Endothelial cell of umbilical vein (primary cell): ENCODE measurements at regions not wholly inside any gene's neighbourhood (a gene's known extent, or its start where the extent isn't known, plus 50 kb on each side); places are given as distances from the start of the nearest gene placed in this dataset.

Experiments used
- BruUV-seq: library from RNA; stranded (reverse); fragments of 400-500 nt; replicated peaks from 2 replicates; lab custom pipeline; 2021; lab: Mats Ljungman, UMichigan
- CTCF ChIA-PET: fragments of 300-600, 350-600 bp; sonication (Branson Sonifier 250); formaldehyde crosslinking; loops from one replicate; lab custom pipeline; 2021; ENCODE audit warnings: antibody characterized with exemption, inconsistent platforms; lab: Charles Lee
- POLR2A ChIA-PET: fragments of 300-600, 350-600 bp; sonication (Branson Sonifier 250); formaldehyde crosslinking; loops from one replicate; lab custom pipeline; 2021; ENCODE audit warnings: antibody characterized with exemption, inconsistent platforms; lab: Charles Lee
- DNase-seq: peaks from one replicate; pipeline ENCODE4 v3.0.0-alpha.2; 2011; ENCODE audit warnings: low read depth, low spot score
- FAIRE-seq: peaks from 2 replicates; lab custom pipeline; 2011; peaks lifted over from hg19 to GRCh38; lab: Jason Lieb, UNC
- H2AFZ ChIP-seq: 2 replicates; pipeline ENCODE4 v1.6.0; 2012; ENCODE audit warnings: low read depth, low read length, control low read depth, inconsistent platforms
- H3K27ac ChIP-seq: 2 replicates; pipeline ENCODE4 v1.5.1; 2011; ENCODE audit warnings: low read depth, mild to moderate bottlenecking, control low read depth, low read length, moderate library complexity; ENCODE audit not compliant: insufficient read depth
- H3K27me3 ChIP-seq, 2 experiments: 2 replicates each; pipeline versions ENCODE4 v1.6.0 to v1.6.1; 2011; ENCODE audit warnings: low read length in 2 of 2, mixed read lengths in 1 of 2; ENCODE audit not compliant: control insufficient read depth in 2 of 2, insufficient read depth in 2 of 2
- H3K36me3 ChIP-seq, 2 experiments: 2 replicates in 1 of 2; 3 replicates in 1 of 2; pipeline ENCODE4 v1.5.1; 2011; ENCODE audit warnings: low read length in 2 of 2, mild to moderate bottlenecking in 1 of 2, moderate library complexity in 1 of 2; ENCODE audit not compliant: control insufficient read depth in 2 of 2, insufficient read depth in 2 of 2; ENCODE audit errors: extremely low read depth in 1 of 2
- H3K4me1 ChIP-seq: 3 replicates; pipeline ENCODE4 v1.5.1; 2011; ENCODE audit warnings: mild to moderate bottlenecking, low read length; ENCODE audit not compliant: control insufficient read depth, insufficient read depth; ENCODE audit errors: extremely low read depth
- H3K4me2 ChIP-seq: 2 replicates; pipeline ENCODE4 v1.6.1; 2011; ENCODE audit warnings: low read length, control low read depth, mixed read lengths; ENCODE audit not compliant: insufficient read depth
- H3K4me3 ChIP-seq, 3 experiments: fragments of 200-600 bp in 1 of 3; sonication (generic), shearing (Covaris generic) in 1 of 3; replicated peaks in 1 of 3; 2 replicates each; pipeline ENCODE4 v1.5.1; 2011 to 2016; ENCODE audit warnings: control low read depth in 3 of 3, low read length in 3 of 3, mild to moderate bottlenecking in 2 of 3, inconsistent platforms in 1 of 3, low read depth in 1 of 3, moderate library complexity in 1 of 3; ENCODE audit not compliant: insufficient read depth in 1 of 3
- H3K79me2 ChIP-seq: 2 replicates; pipeline ENCODE4 v1.6.0; 2012; ENCODE audit warnings: low read length, inconsistent platforms; ENCODE audit not compliant: control insufficient read depth, insufficient read depth
- H3K9ac ChIP-seq: replicated peaks from 2 replicates; pipeline ENCODE3; 2011; ENCODE audit warnings: low read length, control low read depth; ENCODE audit not compliant: insufficient read depth; ENCODE audit errors: extremely low read depth
- H3K9me1 ChIP-seq: replicated peaks from 3 replicates; pipeline ENCODE4 v1.6.0; 2011; ENCODE audit warnings: mild to moderate bottlenecking, low read length; ENCODE audit not compliant: control insufficient read depth, insufficient read depth; ENCODE audit errors: extremely low read depth
- H3K9me3 ChIP-seq: replicated peaks from 2 replicates; pipeline ENCODE4 v1.5.1; 2012; ENCODE audit warnings: low read length, inconsistent platforms; ENCODE audit not compliant: control insufficient read depth, insufficient read depth
- H4K20me1 ChIP-seq: replicated peaks from 2 replicates; pipeline ENCODE3; 2011; ENCODE audit warnings: mild to moderate bottlenecking, low read length; ENCODE audit not compliant: control insufficient read depth, insufficient read depth; ENCODE audit errors: extremely low read depth
- CTCF ChIP-seq, 2 donors: IDR thresholded peaks; 1 replicate in 1 of 2; 2 replicates in 1 of 2; pipeline ENCODE4 v1.5.1; 2011; ENCODE audit warnings: low read length in 2 of 2, mild to moderate bottlenecking in 2 of 2, moderate library complexity in 2 of 2, control low read depth in 1 of 2, inconsistent platforms in 1 of 2, low read depth in 1 of 2; ENCODE audit not compliant: insufficient read depth in 1 of 2; ENCODE audit errors: extremely low read depth in 1 of 2
- EZH2 ChIP-seq: IDR thresholded peaks from 2 replicates; pipeline ENCODE4 v1.6.1; 2012; ENCODE audit warnings: borderline replicate concordance, low read depth, mild to moderate bottlenecking, moderate library complexity, low read length, inconsistent platforms; ENCODE audit not compliant: severe bottlenecking
- FOS ChIP-seq: IDR thresholded peaks from 2 replicates; pipeline ENCODE4 v1.6.1; 2011; ENCODE audit warnings: mild to moderate bottlenecking, low read length, moderate library complexity, borderline replicate concordance; ENCODE audit not compliant: insufficient read depth
- GATA2 ChIP-seq: IDR thresholded peaks from 2 replicates; pipeline ENCODE4 v1.7.0; 2011; ENCODE audit warnings: low read depth, mild to moderate bottlenecking, moderate library complexity, mixed read lengths, low read length; ENCODE audit not compliant: insufficient read length, insufficient read depth
- JUN ChIP-seq: IDR thresholded peaks from 2 replicates; pipeline ENCODE4 v1.6.1; 2011; ENCODE audit warnings: borderline replicate concordance, low read depth; ENCODE audit not compliant: insufficient read length, insufficient read depth
- MAX ChIP-seq: IDR thresholded peaks from 2 replicates; pipeline ENCODE4 v1.6.1; 2011; ENCODE audit not compliant: insufficient read depth, insufficient read length
- MYC ChIP-seq: IDR thresholded peaks from one replicate; pipeline ENCODE4 v1.6.1; 2011; ENCODE audit warnings: mild to moderate bottlenecking, low read depth, low read length
- POLR2A ChIP-seq: IDR thresholded peaks from 2 replicates; pipeline ENCODE4 v1.6.1; 2012; ENCODE audit warnings: low read depth, mild to moderate bottlenecking, control low read depth, low read length
- POLR2AphosphoS5 ChIP-seq: IDR thresholded peaks from 2 replicates; pipeline ENCODE4 v1.6.1; 2012; ENCODE audit warnings: low read depth, mild to moderate bottlenecking, control low read depth, low read length, moderate library complexity; ENCODE audit not compliant: insufficient read depth
- dilution Hi-C: fragments of 300-500 bp; cut with MboI; formaldehyde crosslinking; loops from one replicate; pipeline ENCODE4 v1.15.0; 2019; ENCODE audit warnings: low sequenced_read_pairs; ENCODE audit not compliant: extremely low pct_ligation_motif_present
- intact Hi-C: fragments of 100-400 bp; cut with micrococcal nuclease; formaldehyde crosslinking; loops from one replicate; pipeline ENCODE4 v1.10.0; 2022

GRCh38 chr4:181971411-181971810 lies 271.8 kb upstream of the TENM3 start:
- no TSS peak for BruUV-seq
- Histone ChIP-seq H3K9me1 (no peaks in the 10 kb centered on the region), H3K36me3 (no peaks in the 10 kb centered on the region), H4K20me1 (no peaks in the 10 kb centered on the region), H3K4me1 (no peaks in the 10 kb centered on the region), H2AFZ (no peak overlapping the region), H3K9ac (no peak overlapping the region), H3K27ac (no peak overlapping the region), H3K4me3 (no peak overlapping the region), H3K79me2 (no peaks in the 10 kb centered on the region), H3K9me3 (no peaks in the 10 kb centered on the region), H3K4me2 (no peak overlapping the region), H3K27me3 (no peaks in the 10 kb centered on the region)
- ChIA-PET CTCF (no interaction called here), POLR2A (no interaction called here)
- intact Hi-C loops (no loop called here), dilution Hi-C loops (no loop called here)
- no peak for DNase-seq
- TF ChIP-seq FOS: no peak
- no peak for TF ChIP-seq MAX
- no peak for TF ChIP-seq CTCF (IDR thresholded peaks at IDR 0.05; ENCODE audit: extremely low read depth in 1 of 2, insufficient read depth in 1 of 2, low read depth in 1 of 2, low read length in 2 of 2)
- no peak for TF ChIP-seq POLR2A
- TF ChIP-seq JUN: no peak
- FAIRE-seq: no peak

- FAIRE-seq (no peak), DNase-seq (no peak)
- no peak overlapping the region for H3K4me3 ChIP-seq
- no peaks in the 10 kb centered on the region for H3K9me1 ChIP-seq
- intact Hi-C loops: no loop called here
- ChIA-PET POLR2A (no interaction called here), CTCF (no interaction called here)
- H3K27me3 ChIP-seq: no peaks in the 10 kb centered on the region
- H3K36me3 ChIP-seq: no peaks in the 10 kb centered on the region
- no peaks in the 10 kb centered on the region for H3K4me1 ChIP-seq
- H4K20me1 ChIP-seq: no peaks in the 10 kb centered on the region
- TF ChIP-seq POLR2A (no peak), JUN (no peak), GATA2 (no peak), CTCF (IDR thresholded peaks at IDR 0.05; ENCODE audit: extremely low read depth in 1 of 2, insufficient read depth in 1 of 2, low read depth in 1 of 2, low read length in 2 of 2) (no peak), MYC (no peak), POLR2AphosphoS5 (no peak), EZH2 (no peak), FOS (no peak), MAX (no peak)
- BruUV-seq: no TSS peak
- H2AFZ ChIP-seq: no peak overlapping the region
- no peak overlapping the region for H3K27ac ChIP-seq
- dilution Hi-C loops: no loop called here
- H3K79me2 ChIP-seq: no peaks in the 10 kb centered on the region
- H3K4me2 ChIP-seq: no peak overlapping the region
- no peaks in the 10 kb centered on the region for H3K9me3 ChIP-seq
- H3K9ac ChIP-seq: no peak overlapping the region
Measured at GRCh38 chr4:181971973-181972372, 271.2 kb upstream of the TENM3 start.
